ENCODE measurements at regions not wholly inside any gene's neighbourhood (a gene's known extent, or its start where the extent isn't known, plus 50 kb on each side); places are given as distances from the start of the nearest gene placed in this dataset.

GRCh38 chr13:89169951-89170350 lies 1498.8 kb downstream of the SLITRK5 start:
- no peaks in the 10 kb centered on the region for H3K27me3 Mint-ChIP-seq (ENCODE audit: unreplicated experiment)
- no peaks in the 10 kb centered on the region for H3K9me3 Mint-ChIP-seq (ENCODE audit: unreplicated experiment)
- TF ChIP-seq CTCF (IDR thresholded peaks at IDR 0.05; ENCODE audit: unreplicated experiment): no peak
- DNase-seq (ENCODE audit: low spot score): no peak
- no peak overlapping the region for H3K4me3 Mint-ChIP-seq (ENCODE audit: unreplicated experiment)
- H3K4me1 Mint-ChIP-seq (ENCODE audit: unreplicated experiment): no peaks in the 10 kb centered on the region
- H3K36me3 Mint-ChIP-seq (ENCODE audit: low read depth, unreplicated experiment): no peaks in the 10 kb centered on the region
- no peak overlapping the region for H3K27ac Mint-ChIP-seq (ENCODE audit: unreplicated experiment)

- H3K27ac Mint-ChIP-seq (ENCODE audit: unreplicated experiment): no peak overlapping the region
- H3K4me1 Mint-ChIP-seq (ENCODE audit: unreplicated experiment): no peaks in the 10 kb centered on the region
- no peak overlapping the region for H3K4me3 Mint-ChIP-seq (ENCODE audit: unreplicated experiment)
- TF ChIP-seq CTCF (IDR thresholded peaks at IDR 0.05; ENCODE audit: unreplicated experiment): no peak
- DNase-seq (ENCODE audit: low spot score): no peak
- H3K27me3 Mint-ChIP-seq (ENCODE audit: unreplicated experiment): no peaks in the 10 kb centered on the region
- H3K9me3 Mint-ChIP-seq (ENCODE audit: unreplicated experiment): peaks cover 7% of the 10 kb centered on the region
- no peaks in the 10 kb centered on the region for H3K36me3 Mint-ChIP-seq (ENCODE audit: low read depth, unreplicated experiment)
Observed at GRCh38 chr13:89181041-89181440, 1509.9 kb downstream of the SLITRK5 start.

- Mint-ChIP-seq H3K9me3 (ENCODE audit: unreplicated experiment) (no peaks in the 10 kb centered on the region), H3K27ac (ENCODE audit: unreplicated experiment) (no peak overlapping the region), H3K4me3 (ENCODE audit: unreplicated experiment) (no peak overlapping the region), H3K4me1 (ENCODE audit: unreplicated experiment) (peaks cover 3% of the 10 kb centered on the region), H3K36me3 (ENCODE audit: low read depth, unreplicated experiment) (no peaks in the 10 kb centered on the region), H3K27me3 (ENCODE audit: unreplicated experiment) (no peaks in the 10 kb centered on the region)
- no peak for DNase-seq (ENCODE audit: low spot score)
- TF ChIP-seq CTCF (IDR thresholded peaks at IDR 0.05; ENCODE audit: unreplicated experiment): no peak
Observed at GRCh38 chr13:89199138-89199537, 1528.0 kb downstream of the SLITRK5 start.

GRCh38 chr13:89204435-89204834 lies 1533.3 kb downstream of the SLITRK5 start:
- DNase-seq (ENCODE audit: low spot score): no peak
- H3K27me3 Mint-ChIP-seq (ENCODE audit: unreplicated experiment): no peaks in the 10 kb centered on the region
- TF ChIP-seq CTCF (IDR thresholded peaks at IDR 0.05; ENCODE audit: unreplicated experiment): no peak
- H3K9me3 Mint-ChIP-seq (ENCODE audit: unreplicated experiment): no peaks in the 10 kb centered on the region
- H3K27ac Mint-ChIP-seq (ENCODE audit: unreplicated experiment): no peak overlapping the region
- H3K4me1 Mint-ChIP-seq (ENCODE audit: unreplicated experiment): peaks cover 3% of the 10 kb centered on the region
- no peak overlapping the region for H3K4me3 Mint-ChIP-seq (ENCODE audit: unreplicated experiment)
- H3K36me3 Mint-ChIP-seq (ENCODE audit: low read depth, unreplicated experiment): no peaks in the 10 kb centered on the region

GRCh38 chr13:89205856-89206520 lies 1534.8 kb downstream of the SLITRK5 start:
- H3K36me3 Mint-ChIP-seq (ENCODE audit: low read depth, unreplicated experiment): no peaks in the 10 kb centered on the region
- no peak overlapping the region for H3K4me3 Mint-ChIP-seq (ENCODE audit: unreplicated experiment)
- no peaks in the 10 kb centered on the region for H3K27me3 Mint-ChIP-seq (ENCODE audit: unreplicated experiment)
- peaks cover 3% of the 10 kb centered on the region for H3K4me1 Mint-ChIP-seq (ENCODE audit: unreplicated experiment)
- DNase-seq (ENCODE audit: low spot score): no peak
- no peak for TF ChIP-seq CTCF (IDR thresholded peaks at IDR 0.05; ENCODE audit: unreplicated experiment)
- no peaks in the 10 kb centered on the region for H3K9me3 Mint-ChIP-seq (ENCODE audit: unreplicated experiment)
- H3K27ac Mint-ChIP-seq (ENCODE audit: unreplicated experiment): no peak overlapping the region
